ENCODE measurements at regions not wholly inside any gene's neighbourhood (a gene's known extent, or its start where the extent isn't known, plus 50 kb on each side); places are given as distances from the start of the nearest gene placed in this dataset.

DNA sequence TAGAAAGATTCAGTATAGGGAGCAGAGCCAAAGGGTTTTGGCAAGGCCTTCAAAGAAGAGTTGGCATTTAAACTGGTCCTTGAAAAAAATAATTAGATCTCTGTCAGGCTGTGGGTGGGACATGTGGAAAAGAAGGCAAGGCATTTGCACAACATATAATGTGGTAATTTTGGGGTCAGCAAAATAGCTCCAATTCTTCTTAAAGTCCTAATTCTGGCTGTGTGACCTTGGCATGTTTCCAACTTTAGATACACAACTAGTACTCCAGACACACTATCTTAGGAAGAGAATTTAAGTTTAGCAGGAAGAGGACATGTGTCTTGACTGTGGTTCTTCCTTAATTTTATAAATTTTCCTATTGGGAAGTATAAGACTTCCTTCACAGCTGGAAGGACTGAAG, 206.3 kb downstream of the PCDH17 start:
- H3K4me1 ChIP-seq (ENCODE audit: control insufficient read depth, insufficient read depth, low read length, unreplicated experiment): no peaks in the 10 kb centered on the region
- no peaks in the 10 kb centered on the region for H3K79me2 ChIP-seq (ENCODE audit: control insufficient read depth, insufficient read depth, low read length, unreplicated experiment)
- no peaks in the 10 kb centered on the region for H3K36me3 ChIP-seq (ENCODE audit: insufficient read depth, low read length)
- no peaks in the 10 kb centered on the region for H3K27me3 ChIP-seq (ENCODE audit: insufficient read depth, low read length)
- H3K4me3 ChIP-seq (ENCODE audit: low read depth, low read length): no peak overlapping the region
- no peak overlapping the region for H2AFZ ChIP-seq (ENCODE audit: low read length, unreplicated experiment)
- H3K27ac ChIP-seq (ENCODE audit: low read depth, low read length): no peak overlapping the region

DNA sequence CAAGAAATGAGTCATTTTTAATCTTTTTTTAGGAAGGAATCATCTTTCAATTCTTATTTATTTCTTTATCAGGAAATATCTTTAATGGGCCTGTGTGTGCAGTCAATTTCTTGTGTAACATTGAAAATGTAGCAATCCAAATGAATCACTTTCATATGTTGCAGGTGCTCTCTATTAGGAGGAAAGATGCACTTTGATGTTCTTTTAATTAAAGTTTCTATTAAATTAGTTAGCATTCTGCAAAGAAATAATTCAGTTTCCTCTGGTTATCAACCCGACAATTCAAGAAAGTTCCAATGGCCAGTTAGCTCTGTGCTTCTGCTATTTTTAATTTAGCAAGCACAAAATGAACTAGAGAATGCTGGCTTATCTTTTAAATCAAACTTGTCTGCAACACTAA, 212.0 kb downstream of the PCDH17 start:
- H3K79me2 ChIP-seq (ENCODE audit: control insufficient read depth, insufficient read depth, low read length, unreplicated experiment): no peaks in the 10 kb centered on the region
- no peak overlapping the region for H3K27ac ChIP-seq (ENCODE audit: low read depth, low read length)
- no peaks in the 10 kb centered on the region for H3K27me3 ChIP-seq (ENCODE audit: insufficient read depth, low read length)
- H3K4me3 ChIP-seq (ENCODE audit: low read depth, low read length): no peak overlapping the region
- H2AFZ ChIP-seq (ENCODE audit: low read length, unreplicated experiment): no peak overlapping the region
- no peaks in the 10 kb centered on the region for H3K4me1 ChIP-seq (ENCODE audit: control insufficient read depth, insufficient read depth, low read length, unreplicated experiment)
- no peaks in the 10 kb centered on the region for H3K36me3 ChIP-seq (ENCODE audit: insufficient read depth, low read length)

- no peaks in the 10 kb centered on the region for H3K27me3 ChIP-seq (ENCODE audit: insufficient read depth, low read length)
- H3K4me3 ChIP-seq (ENCODE audit: low read depth, low read length): no peak overlapping the region
- H3K27ac ChIP-seq (ENCODE audit: low read depth, low read length): no peak overlapping the region
- H3K36me3 ChIP-seq (ENCODE audit: insufficient read depth, low read length): no peaks in the 10 kb centered on the region
- H2AFZ ChIP-seq (ENCODE audit: low read length, unreplicated experiment): no peak overlapping the region
- H3K79me2 ChIP-seq (ENCODE audit: control insufficient read depth, insufficient read depth, low read length, unreplicated experiment): no peaks in the 10 kb centered on the region
- H3K4me1 ChIP-seq (ENCODE audit: control insufficient read depth, insufficient read depth, low read length, unreplicated experiment): no peaks in the 10 kb centered on the region
Observed at GRCh38 chr13:57846600-57847173, 215.1 kb downstream of the PCDH17 start.

- no peak overlapping the region for H2AFZ ChIP-seq (ENCODE audit: low read length, unreplicated experiment)
- H3K79me2 ChIP-seq (ENCODE audit: control insufficient read depth, insufficient read depth, low read length, unreplicated experiment): no peaks in the 10 kb centered on the region
- no peaks in the 10 kb centered on the region for H3K27me3 ChIP-seq (ENCODE audit: insufficient read depth, low read length)
- no peak overlapping the region for H3K4me3 ChIP-seq (ENCODE audit: low read depth, low read length)
- no peak overlapping the region for H3K27ac ChIP-seq (ENCODE audit: low read depth, low read length)
- H3K36me3 ChIP-seq (ENCODE audit: insufficient read depth, low read length): no peaks in the 10 kb centered on the region
- no peaks in the 10 kb centered on the region for H3K4me1 ChIP-seq (ENCODE audit: control insufficient read depth, insufficient read depth, low read length, unreplicated experiment)
Observed at GRCh38 chr13:57857945-57858344, 226.4 kb downstream of the PCDH17 start.

DNA sequence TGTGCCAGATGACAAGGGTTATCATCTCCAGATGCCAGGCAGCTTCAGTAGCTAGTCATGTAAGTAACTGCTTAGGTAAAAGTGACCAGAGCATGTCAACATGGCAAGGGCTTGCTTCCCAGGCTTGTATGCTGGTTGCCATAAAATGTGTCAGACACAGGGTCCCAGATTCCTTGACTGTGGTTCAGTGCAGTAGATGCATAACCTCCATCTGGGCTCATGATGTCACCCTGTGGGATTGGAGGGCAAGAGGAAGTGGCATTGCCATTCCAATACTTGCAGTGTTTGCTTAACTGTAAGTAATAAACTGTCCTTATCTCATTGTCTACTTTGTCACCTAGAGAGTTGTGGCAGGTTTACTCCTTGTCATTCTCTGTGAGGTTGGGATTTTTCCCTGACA, 226.8 kb downstream of the PCDH17 start:
- Histone ChIP-seq H3K27ac (ENCODE audit: low read depth, low read length) (no peak overlapping the region), H3K27me3 (ENCODE audit: insufficient read depth, low read length) (no peaks in the 10 kb centered on the region), H3K4me1 (ENCODE audit: control insufficient read depth, insufficient read depth, low read length, unreplicated experiment) (no peaks in the 10 kb centered on the region), H3K36me3 (ENCODE audit: insufficient read depth, low read length) (no peaks in the 10 kb centered on the region), H3K4me3 (ENCODE audit: low read depth, low read length) (no peak overlapping the region), H2AFZ (ENCODE audit: low read length, unreplicated experiment) (no peak overlapping the region), H3K79me2 (ENCODE audit: control insufficient read depth, insufficient read depth, low read length, unreplicated experiment) (no peaks in the 10 kb centered on the region)

DNA sequence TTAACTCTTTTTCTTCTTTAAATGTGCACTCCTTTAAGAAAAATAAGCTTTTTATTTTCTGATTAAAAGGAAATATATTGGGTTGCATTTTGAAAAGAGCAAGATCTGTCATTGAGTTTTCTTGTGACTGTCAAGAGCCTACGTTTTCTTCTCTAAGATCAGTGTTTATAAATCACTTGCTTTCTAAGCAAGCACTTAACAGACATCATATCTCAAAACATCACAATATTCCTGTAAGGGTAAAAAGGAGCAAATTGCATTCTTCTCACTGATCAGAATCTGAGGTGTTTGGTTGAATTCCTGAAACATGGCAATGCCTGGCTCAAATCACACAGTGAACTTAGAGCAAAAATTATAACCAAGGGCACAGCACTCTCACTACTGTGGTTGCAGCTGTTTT, 231.3 kb downstream of the PCDH17 start:
- no peak overlapping the region for H3K4me3 ChIP-seq (ENCODE audit: low read depth, low read length)
- H3K4me1 ChIP-seq (ENCODE audit: control insufficient read depth, insufficient read depth, low read length, unreplicated experiment): no peaks in the 10 kb centered on the region
- no peaks in the 10 kb centered on the region for H3K27me3 ChIP-seq (ENCODE audit: insufficient read depth, low read length)

GRCh38 chr13:57865600-57866294, 234.2 kb downstream of the PCDH17 start:
- H2AFZ ChIP-seq (ENCODE audit: low read length, unreplicated experiment): no peak overlapping the region
- H3K79me2 ChIP-seq (ENCODE audit: control insufficient read depth, insufficient read depth, low read length, unreplicated experiment): no peaks in the 10 kb centered on the region

More for the DNA sequence above, 231.3 kb downstream of the PCDH17 start:
- Histone ChIP-seq H3K36me3 (ENCODE audit: insufficient read depth, low read length) (no peaks in the 10 kb centered on the region), H3K27ac (ENCODE audit: low read depth, low read length) (no peak overlapping the region), H2AFZ (ENCODE audit: low read length, unreplicated experiment) (no peak overlapping the region), H3K79me2 (ENCODE audit: control insufficient read depth, insufficient read depth, low read length, unreplicated experiment) (no peaks in the 10 kb centered on the region)

GRCh38 chr13:57874530-57874929, 243.0 kb downstream of the PCDH17 start:
- Histone ChIP-seq H2AFZ (ENCODE audit: low read length, unreplicated experiment) (no peak overlapping the region), H3K27me3 (ENCODE audit: insufficient read depth, low read length) (no peaks in the 10 kb centered on the region), H3K4me3 (ENCODE audit: low read depth, low read length) (no peak overlapping the region), H3K36me3 (ENCODE audit: insufficient read depth, low read length) (no peaks in the 10 kb centered on the region), H3K79me2 (ENCODE audit: control insufficient read depth, insufficient read depth, low read length, unreplicated experiment) (no peaks in the 10 kb centered on the region), H3K27ac (ENCODE audit: low read depth, low read length) (no peak overlapping the region), H3K4me1 (ENCODE audit: control insufficient read depth, insufficient read depth, low read length, unreplicated experiment) (no peaks in the 10 kb centered on the region)

More at GRCh38 chr13:57865600-57866294, 234.2 kb downstream of the PCDH17 start:
- no peak overlapping the region for H3K27ac ChIP-seq (ENCODE audit: low read depth, low read length)
- H3K4me3 ChIP-seq (ENCODE audit: low read depth, low read length): no peak overlapping the region
- no peaks in the 10 kb centered on the region for H3K36me3 ChIP-seq (ENCODE audit: insufficient read depth, low read length)
- H3K27me3 ChIP-seq (ENCODE audit: insufficient read depth, low read length): no peaks in the 10 kb centered on the region
- no peaks in the 10 kb centered on the region for H3K4me1 ChIP-seq (ENCODE audit: control insufficient read depth, insufficient read depth, low read length, unreplicated experiment)

DNA sequence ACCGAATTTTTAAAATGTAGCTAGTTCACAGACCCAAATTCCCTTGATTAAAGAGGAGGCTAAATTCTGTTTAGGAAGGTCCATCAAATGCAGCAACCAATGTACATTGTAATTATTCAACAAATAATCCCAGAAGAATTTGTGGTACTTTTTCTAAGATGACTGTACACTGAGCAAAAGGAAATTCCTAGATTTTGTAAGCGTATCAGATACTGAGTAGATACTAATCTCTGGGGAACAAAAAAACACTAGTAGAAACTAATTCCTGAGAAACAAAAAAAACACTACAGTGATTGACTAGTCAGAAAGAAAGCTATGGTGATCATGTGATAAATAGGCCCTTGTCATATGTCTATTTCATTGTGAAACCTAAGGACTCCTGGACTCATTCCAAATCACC, 246.1 kb downstream of the PCDH17 start:
- H2AFZ ChIP-seq (ENCODE audit: low read length, unreplicated experiment): no peak overlapping the region
- no peak overlapping the region for H3K4me3 ChIP-seq (ENCODE audit: low read depth, low read length)
- no peaks in the 10 kb centered on the region for H3K4me1 ChIP-seq (ENCODE audit: control insufficient read depth, insufficient read depth, low read length, unreplicated experiment)
- H3K79me2 ChIP-seq (ENCODE audit: control insufficient read depth, insufficient read depth, low read length, unreplicated experiment): no peaks in the 10 kb centered on the region
- H3K27me3 ChIP-seq (ENCODE audit: insufficient read depth, low read length): no peaks in the 10 kb centered on the region
- H3K36me3 ChIP-seq (ENCODE audit: insufficient read depth, low read length): no peaks in the 10 kb centered on the region
- H3K27ac ChIP-seq (ENCODE audit: low read depth, low read length): no peak overlapping the region

DNA sequence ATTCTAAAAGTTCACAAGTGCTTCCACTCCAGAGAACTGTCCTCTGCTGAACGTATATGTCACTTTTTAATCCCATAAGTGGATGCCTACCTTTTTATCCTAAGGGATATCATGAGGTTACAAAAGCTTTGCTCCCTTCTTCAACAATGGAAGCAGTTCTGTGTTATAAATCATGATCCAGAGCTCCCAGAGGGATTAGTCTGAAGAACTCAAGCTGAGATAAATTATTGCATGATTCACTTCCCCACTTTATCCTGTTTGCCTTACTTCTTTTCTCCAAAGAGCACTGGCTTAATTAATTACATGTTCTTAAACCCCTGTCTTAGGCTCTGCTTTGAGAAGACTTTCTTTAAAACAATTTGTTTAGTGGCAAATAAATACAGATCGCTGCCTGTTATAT, 246.7 kb downstream of the PCDH17 start:
- Histone ChIP-seq H3K4me1 (ENCODE audit: control insufficient read depth, insufficient read depth, low read length, unreplicated experiment) (no peaks in the 10 kb centered on the region), H3K27ac (ENCODE audit: low read depth, low read length) (no peak overlapping the region), H3K36me3 (ENCODE audit: insufficient read depth, low read length) (no peaks in the 10 kb centered on the region)

DNA sequence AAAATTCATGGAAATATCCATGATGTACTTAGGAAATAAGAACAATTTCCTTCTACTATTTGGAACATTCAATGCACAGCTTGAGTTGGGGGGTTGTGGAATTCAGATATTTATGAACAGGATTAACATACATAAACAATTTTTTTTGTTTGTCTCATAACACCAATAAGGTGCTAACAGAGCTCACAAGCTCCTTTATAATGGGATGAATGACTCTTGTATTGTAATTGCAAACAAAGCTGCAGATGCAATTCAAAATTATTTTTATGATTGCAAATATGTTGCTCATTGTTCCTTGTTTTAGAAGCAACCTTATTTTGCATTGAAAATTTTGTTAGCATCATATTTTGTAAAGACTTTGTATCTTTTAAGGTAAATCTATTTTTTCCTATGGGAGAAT, 265.7 kb downstream of the PCDH17 start:
- Histone ChIP-seq H3K27ac (ENCODE audit: low read depth, low read length) (no peak overlapping the region), H3K4me1 (ENCODE audit: control insufficient read depth, insufficient read depth, low read length, unreplicated experiment) (no peaks in the 10 kb centered on the region), H3K79me2 (ENCODE audit: control insufficient read depth, insufficient read depth, low read length, unreplicated experiment) (no peaks in the 10 kb centered on the region), H3K36me3 (ENCODE audit: insufficient read depth, low read length) (no peaks in the 10 kb centered on the region), H3K27me3 (ENCODE audit: insufficient read depth, low read length) (no peaks in the 10 kb centered on the region), H2AFZ (ENCODE audit: low read length, unreplicated experiment) (no peak overlapping the region), H3K4me3 (ENCODE audit: low read depth, low read length) (no peak overlapping the region)

More for the DNA sequence above, 246.7 kb downstream of the PCDH17 start:
- no peak overlapping the region for H3K4me3 ChIP-seq (ENCODE audit: low read depth, low read length)
- H3K79me2 ChIP-seq (ENCODE audit: control insufficient read depth, insufficient read depth, low read length, unreplicated experiment): no peaks in the 10 kb centered on the region
- no peak overlapping the region for H2AFZ ChIP-seq (ENCODE audit: low read length, unreplicated experiment)
- H3K27me3 ChIP-seq (ENCODE audit: insufficient read depth, low read length): no peaks in the 10 kb centered on the region
